ENCODE measurements at regions not wholly inside any gene's neighbourhood (a gene's known extent, or its start where the extent isn't known, plus 50 kb on each side); places are given as distances from the start of the nearest gene placed in this dataset.

- TF ChIP-seq ZNF302 (CRISPR knock-in tag; IDR thresholded peaks at IDR 0.05) (no peak), POLR2A (IDR thresholded peaks at IDR 0.05; ENCODE audit: low read length) (no peak), PBX3 (IDR thresholded peaks at IDR 0.05) (no peak), RFX5 (IDR thresholded peaks at IDR 0.05) (no peak), USF2 (IDR thresholded peaks at IDR 0.05) (no peak), CTCF (IDR thresholded peaks at IDR 0.05) (no peak), CEBPB (IDR thresholded peaks at IDR 0.05) (no peak), FOSL2 (IDR thresholded peaks at IDR 0.05) (no peak), FOSL2 (CRISPR knock-in tag; IDR thresholded peaks at IDR 0.05) (no peak), EHMT2 (IDR thresholded peaks at IDR 0.05; ENCODE audit: low read depth) (no peak), SMC3 (IDR thresholded peaks at IDR 0.05) (no peak), MYC (IDR thresholded peaks at IDR 0.05; ENCODE audit: borderline replicate concordance, low read length) (no peak), RNF2 (IDR thresholded peaks at IDR 0.05; ENCODE audit: borderline replicate concordance, low read depth) (no peak), RCOR1 (IDR thresholded peaks at IDR 0.05; ENCODE audit: low read depth, low read length) (no peak), CHD2 (IDR thresholded peaks at IDR 0.05; ENCODE audit: low read length, partially characterized antibody) (no peak)
These were observed 51.0 kb upstream of the TP63 start for GRCh38 chr3:189580190-189580589.

Data from A549 (cell line).